A549 (cell line): ENCODE measurements at regions not wholly inside any gene's neighbourhood (a gene's known extent, or its start where the extent isn't known, plus 50 kb on each side); places are given as distances from the start of the nearest gene placed in this dataset.

Experiments used
- ATAC-seq, 2 experiments: fragments of 200-7000 bp in 1 of 2; fragments of >200 bp in 1 of 2; cut with Nextera tagmentation in 1 of 2; cut with Tn5 transposase in 1 of 2; 3 replicates each; pipeline versions ENCODE4 v1.8.0 to v1.9.1; 2018 to 2020; ENCODE audit warnings: mild to moderate bottlenecking in 1 of 2, moderate library complexity in 1 of 2
- CTCF ChIA-PET: fragments of 300-600 bp; sonication (Branson Sonifier 250); formaldehyde crosslinking; extraction: SDS; loops from one replicate; lab custom pipeline; 2021; ENCODE audit warnings: antibody characterized with exemption, inconsistent platforms; lab: Yijun Ruan, JAX
- POLR2A ChIA-PET: fragments of 350-600 bp; formaldehyde crosslinking; extraction: SDS; loops from one replicate; lab custom pipeline; 2021; ENCODE audit warnings: antibody characterized with exemption, inconsistent platforms; lab: Yijun Ruan, JAX
- DNase-seq, 2 experiments: peaks; one replicate each; pipeline versions ENCODE4 v3.0.0 to v3.0.0-alpha.2; 2011 to 2016; ENCODE audit warnings: low read depth in 1 of 2, low spot score in 1 of 2
- FAIRE-seq: peaks from 2 replicates; lab custom pipeline; 2011; peaks lifted over from hg19 to GRCh38; lab: Jason Lieb, UNC
- H3K27ac ChIP-seq, 2 experiments: fragments of >200 bp; sonication (Bioruptor Twin); formaldehyde crosslinking; 3 replicates each; pipeline ENCODE4 v1.5.1; 2016 to 2017
- H3K4me1 ChIP-seq: fragments of >200 bp; sonication (Bioruptor Twin); formaldehyde crosslinking; 3 replicates; pipeline ENCODE4 v1.6.1; 2016
- H3K4me2 ChIP-seq: fragments of >200 bp; sonication (Bioruptor Twin); formaldehyde crosslinking; 3 replicates; pipeline ENCODE4 v1.6.1; 2016
- H3K4me3 ChIP-seq: fragments of >200 bp; sonication (Bioruptor Twin); formaldehyde crosslinking; 3 replicates; pipeline ENCODE4 v1.5.1; 2016
- H3K9me3 ChIP-seq: fragments of >200 bp; sonication (Bioruptor Twin); formaldehyde crosslinking; 3 replicates; pipeline ENCODE4 v1.6.1; 2016
- BHLHE40 ChIP-seq: IDR thresholded peaks from 2 replicates; pipeline ENCODE4 v1.6.1; 2012; ENCODE audit warnings: low read depth, low read length, inconsistent platforms
- CBX8 ChIP-seq: fragments of 200-600 bp; sonication (generic); IDR thresholded peaks from 2 replicates; pipeline ENCODE4 v1.6.1; 2016
- CHD4 ChIP-seq: fragments of 200-600 bp; sonication (generic); IDR thresholded peaks from 2 replicates; pipeline ENCODE4 v1.6.1; 2016; ENCODE audit warnings: antibody characterized with exemption, mild to moderate bottlenecking, borderline replicate concordance
- E2F6 ChIP-seq: IDR thresholded peaks from 2 replicates; pipeline ENCODE4 v1.6.1; 2012; ENCODE audit warnings: low read depth, borderline replicate concordance
- EP300 ChIP-seq, 2 experiments: fragments of >200 bp; sonication (Bioruptor Twin); formaldehyde crosslinking; IDR thresholded peaks; 2 replicates in 1 of 2; 3 replicates in 1 of 2; pipeline ENCODE4 v1.6.1; 2016 to 2017
- ESRRA ChIP-seq: fragments of 150-350 bp; IDR thresholded peaks from 2 replicates; pipeline ENCODE4 v1.6.1; 2014; ENCODE audit warnings: mild to moderate bottlenecking, low read length, borderline replicate concordance
- FOSB ChIP-seq: fragments of 250-450 bp; sonication (Bioruptor Pico); IDR thresholded peaks from 2 replicates; pipeline ENCODE4 v1.5.0; 2020; ENCODE audit warnings: mild to moderate bottlenecking, moderate library complexity
- FOSL2 ChIP-seq, 2 experiments: fragments of 450-650 bp in 1 of 2; fragments of >200 bp in 1 of 2; sonication (Bioruptor Twin) in 1 of 2; formaldehyde crosslinking; IDR thresholded peaks; 2 replicates each; pipeline versions ENCODE4 v1.5.0 to v1.6.1; 2016 to 2020; ENCODE audit warnings: mild to moderate bottlenecking in 1 of 2, moderate library complexity in 1 of 2
- FOXS1 ChIP-seq: fragments of 250-450 bp; sonication (Bioruptor Pico); IDR thresholded peaks from 2 replicates; pipeline ENCODE4 v1.5.0; 2020; ENCODE audit warnings: mild to moderate bottlenecking, moderate library complexity
- GATA3 ChIP-seq: IDR thresholded peaks from 2 replicates; pipeline ENCODE4 v1.6.1; 2012; ENCODE audit warnings: borderline replicate concordance
- HEYL ChIP-seq: fragments of 250-450 bp; sonication (Bioruptor Pico); IDR thresholded peaks from 2 replicates; pipeline ENCODE4 v1.8.0; 2021; ENCODE audit warnings: mild to moderate bottlenecking, moderate library complexity
- HOXB13 ChIP-seq: fragments of 250-450 bp; sonication (Bioruptor Pico); IDR thresholded peaks from 2 replicates; pipeline ENCODE4 v1.5.0; 2020; ENCODE audit warnings: low read depth, mild to moderate bottlenecking, moderate library complexity
- JUN ChIP-seq, 2 experiments: fragments of >200 bp; sonication (Bioruptor Twin); formaldehyde crosslinking; IDR thresholded peaks; 2 replicates in 1 of 2; 3 replicates in 1 of 2; pipeline ENCODE4 v1.6.1; 2016 to 2017
- JUNB ChIP-seq: fragments of >200 bp; sonication (Bioruptor Twin); formaldehyde crosslinking; IDR thresholded peaks from 2 replicates; pipeline ENCODE4 v1.6.1; 2016
- KDM1A ChIP-seq: fragments of 200-600 bp; sonication (generic); IDR thresholded peaks from 2 replicates; pipeline ENCODE4 v1.6.1; 2016; ENCODE audit warnings: low read depth, mild to moderate bottlenecking
- MAFK ChIP-seq: fragments of 450-650 bp; IDR thresholded peaks from 2 replicates; pipeline ENCODE4 v1.6.1; 2014; ENCODE audit not compliant: partially characterized antibody
- MAZ ChIP-seq: fragments of 150-350 bp; IDR thresholded peaks from 2 replicates; pipeline ENCODE4 v1.6.1; 2014; ENCODE audit warnings: antibody characterized with exemption, low read depth, low read length, borderline replicate concordance
- MYC ChIP-seq: IDR thresholded peaks from 2 replicates; pipeline ENCODE4 v1.6.1; 2012; ENCODE audit warnings: mild to moderate bottlenecking, inconsistent platforms, low read length, improper control_type of control experiment, borderline replicate concordance
- NR3C1 ChIP-seq: fragments of >200 bp; sonication (Bioruptor Twin); formaldehyde crosslinking; IDR thresholded peaks from 3 replicates; pipeline ENCODE4 v1.6.1; 2017
- PHF8 ChIP-seq: fragments of 200-600 bp; sonication (generic); IDR thresholded peaks from 2 replicates; pipeline ENCODE4 v1.6.1; 2016; ENCODE audit warnings: low read depth, mild to moderate bottlenecking, antibody characterized with exemption, moderate library complexity, borderline replicate concordance
- POLR2AphosphoS2 ChIP-seq: conservative IDR thresholded peaks from 2 replicates; pipeline ENCODE4 v1.6.1; 2012; ENCODE audit warnings: low read length, improper control_type of control experiment, inconsistent platforms
- RAD21 ChIP-seq, 2 experiments: fragments of >200 bp in 1 of 2; sonication (Bioruptor Twin) in 1 of 2; formaldehyde crosslinking in 1 of 2; IDR thresholded peaks in 1 of 2; conservative IDR thresholded peaks in 1 of 2; 2 replicates in 1 of 2; 3 replicates in 1 of 2; pipeline ENCODE4 v1.6.1; 2012 to 2018; ENCODE audit warnings: inconsistent platforms in 1 of 2
- RARB ChIP-seq: fragments of 250-450 bp; sonication (Bioruptor Pico); IDR thresholded peaks from 2 replicates; pipeline ENCODE4 v1.8.0; 2021; ENCODE audit warnings: mild to moderate bottlenecking, moderate library complexity
- RFX5 ChIP-seq: fragments of 450-650 bp; IDR thresholded peaks from 2 replicates; pipeline ENCODE4 v1.7.1; 2014; ENCODE audit warnings: antibody characterized with exemption, mild to moderate bottlenecking, moderate library complexity
- RNF2 ChIP-seq: fragments of 200-600 bp; sonication (generic); IDR thresholded peaks from 2 replicates; pipeline ENCODE4 v1.6.1; 2016; ENCODE audit warnings: low read depth, mild to moderate bottlenecking, antibody characterized with exemption, moderate library complexity, borderline replicate concordance
- SMC3 ChIP-seq: fragments of >200 bp; sonication (Bioruptor Twin); formaldehyde crosslinking; IDR thresholded peaks from 3 replicates; pipeline ENCODE4 v1.6.1; 2018; ENCODE audit warnings: inconsistent platforms
- TP53 ChIP-seq: fragments of 250-450 bp; sonication (Bioruptor Pico); IDR thresholded peaks from 2 replicates; pipeline ENCODE4 v1.5.0; 2021; ENCODE audit warnings: mild to moderate bottlenecking, moderate library complexity
- USF2 ChIP-seq: fragments of 450-650 bp; IDR thresholded peaks from 2 replicates; pipeline ENCODE4 v1.6.1; 2014; ENCODE audit warnings: antibody characterized with exemption
- ZC3H11A ChIP-seq: fragments of 450-650 bp; IDR thresholded peaks from 2 replicates; pipeline ENCODE4 v1.6.1; 2014; ENCODE audit warnings: antibody characterized with exemption, mild to moderate bottlenecking
- ZNF302 ChIP-seq: fragments of 250-450 bp; sonication (Bioruptor Pico); IDR thresholded peaks from 2 replicates; pipeline ENCODE4 v1.9.0; 2021; ENCODE audit warnings: inconsistent platforms, mild to moderate bottlenecking, moderate library complexity
- WGBS: methylation state at CpG from one replicate; pipeline ENCODE4 v1.1.6; 2017; ENCODE audit errors: missing lambda C conversion rate; 5-methylcytosine and 5-hydroxymethylcytosine counted together
- TF ChIP-seq, protein P1 (sequence below): fragments of 150-350 bp; IDR thresholded peaks from 2 replicates; pipeline ENCODE4 v1.6.1; 2014; ENCODE audit warnings: low read depth, mild to moderate bottlenecking, low read length
- TF ChIP-seq, protein P2 (sequence below): fragments of >200 bp; sonication (Bioruptor Twin); formaldehyde crosslinking; IDR thresholded peaks from 2 replicates; pipeline ENCODE4 v1.6.1; 2016
- TF ChIP-seq, protein P3 (sequence below): fragments of >200 bp; sonication (Bioruptor Twin); formaldehyde crosslinking; IDR thresholded peaks from 3 replicates; pipeline ENCODE4 v1.6.1; 2016

- Histone ChIP-seq H3K4me3 (no peak overlapping the region), H3K9me3 (no peaks in the 10 kb centered on the region), H3K4me1 (peaks cover 61% of the 10 kb centered on the region)
- CTCF ChIA-PET = interaction anchor here (1.6 to 13.0 kb wide), 3 partner anchors 16 to 537 kb away, joined by 6 to 85 read pairs (median 7); no protein-coding TSS in a partner anchor
- DNase-seq (no peak), FAIRE-seq (no peak), ATAC-seq (no peak)
- TF ChIP-seq ZNF302 (CRISPR knock-in tag) (no peak), ESRRA (no peak), CHD4 (no peak), RAD21 (conservative IDR thresholded peaks at IDR 0.05 in 1 of 2, IDR thresholded peaks at IDR 0.05 in 1 of 2) (no peak), RARB (CRISPR knock-in tag) (no peak), MAZ (no peak), BHLHE40 (no peak), SMC3 (no peak), GATA3 (no peak), FOXS1 (CRISPR knock-in tag) (no peak), JUN (IDR thresholded peaks at IDR 0.05) (no peak), JUNB (no peak), RFX5 (no peak), EP300 (IDR thresholded peaks at IDR 0.05) (no peak), MAFK (no peak)
- TF ChIP-seq, protein P1, sequence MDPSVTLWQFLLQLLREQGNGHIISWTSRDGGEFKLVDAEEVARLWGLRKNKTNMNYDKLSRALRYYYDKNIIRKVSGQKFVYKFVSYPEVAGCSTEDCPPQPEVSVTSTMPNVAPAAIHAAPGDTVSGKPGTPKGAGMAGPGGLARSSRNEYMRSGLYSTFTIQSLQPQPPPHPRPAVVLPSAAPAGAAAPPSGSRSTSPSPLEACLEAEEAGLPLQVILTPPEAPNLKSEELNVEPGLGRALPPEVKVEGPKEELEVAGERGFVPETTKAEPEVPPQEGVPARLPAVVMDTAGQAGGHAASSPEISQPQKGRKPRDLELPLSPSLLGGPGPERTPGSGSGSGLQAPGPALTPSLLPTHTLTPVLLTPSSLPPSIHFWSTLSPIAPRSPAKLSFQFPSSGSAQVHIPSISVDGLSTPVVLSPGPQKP = no peak
- TF ChIP-seq, protein P2, sequence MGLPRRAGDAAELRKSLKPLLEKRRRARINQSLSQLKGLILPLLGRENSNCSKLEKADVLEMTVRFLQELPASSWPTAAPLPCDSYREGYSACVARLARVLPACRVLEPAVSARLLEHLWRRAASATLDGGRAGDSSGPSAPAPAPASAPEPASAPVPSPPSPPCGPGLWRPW = no peak
- TF ChIP-seq, all 56 proteins: peak for 0
- Histone ChIP-seq H3K4me2 (no peak overlapping the region), H3K27ac (peak overlapping the region; percentile 66 to 69; a peak in 5 of 6 replicates)
- POLR2A ChIA-PET = no interaction called here
- 80% methylated on average over 6 of the region's 6 CpGs for WGBS
Measured at GRCh38 chr10:63703740-63704345, 182.6 kb downstream of the REEP3 start.

DNA sequence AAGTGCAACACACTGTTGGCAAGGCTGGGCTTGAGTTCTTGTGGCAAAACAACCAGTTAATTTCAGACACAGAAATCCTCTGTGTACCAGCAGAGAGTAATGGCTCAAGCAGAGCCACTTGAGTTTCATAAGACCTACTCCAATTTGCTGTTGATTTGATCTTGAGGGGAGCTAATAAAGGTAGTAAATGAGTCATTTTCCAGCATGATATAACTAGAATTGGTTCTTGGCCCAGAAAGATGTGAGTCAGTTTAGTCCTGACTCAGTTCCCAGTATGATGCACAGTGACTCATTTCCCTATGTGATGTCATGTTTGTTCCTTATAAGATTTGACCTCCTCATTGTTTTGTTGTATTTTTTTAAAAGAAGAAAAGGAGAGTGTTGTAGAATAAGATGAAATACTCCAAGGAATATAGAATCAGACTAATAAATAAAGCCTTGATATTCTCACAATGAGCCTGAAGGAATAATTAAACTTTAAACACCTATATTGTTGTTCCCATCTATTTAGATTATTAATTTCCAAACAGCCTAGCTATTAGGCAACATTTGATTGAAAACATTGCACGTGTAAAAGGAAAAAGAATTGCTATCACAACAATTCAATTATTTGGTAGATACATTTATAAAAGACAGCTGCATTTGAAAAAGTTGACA, 186.2 kb downstream of the REEP3 start:
- H3K4me2 ChIP-seq = peak overlapping the region; percentile 46
- ChIA-PET CTCF (interaction anchor here (0.6 to 13.0 kb wide), 7 partner anchors 10 to 541 kb away, joined by 3 to 85 read pairs (median 5); no protein-coding TSS in a partner anchor), POLR2A (interaction anchor here (0.6 to 1.0 kb wide), 2 partner anchors 13 to 77 kb away, joined by 3 to 6 read pairs; no protein-coding TSS in a partner anchor)
- H3K4me1 ChIP-seq = peaks cover 45% of the 10 kb centered on the region
- peak overlapping the region; percentile 2 to 48; a peak in 2 of 6 replicates for H3K27ac ChIP-seq
- DNase-seq (peak; percentile 75 to 91), FAIRE-seq (peak; percentile 36), ATAC-seq (peak; percentile 79 to 87)
- 14% methylated on average over 1 of the region's 1 CpG for WGBS
- H3K4me3 ChIP-seq = no peak overlapping the region
- no peaks in the 10 kb centered on the region for H3K9me3 ChIP-seq
- TF ChIP-seq CBX8 (no peak), USF2 (no peak), NR3C1 (no peak), RFX5 (peak; percentile 41; the same call in 1 of the 2 replicates), POLR2AphosphoS2 (no peak), MYC (no peak), RNF2 (no peak), FOSL2 (IDR thresholded peaks at IDR 0.05) (peak; percentile 100), FOSL2 (CRISPR knock-in tag; IDR thresholded peaks at IDR 0.05) (peak; percentile 100), PHF8 (no peak), RAD21 (conservative IDR thresholded peaks at IDR 0.05 in 1 of 2, IDR thresholded peaks at IDR 0.05 in 1 of 2) (no peak; a peak in 1 of 5 replicates), SMC3 (no peak), FOSB (CRISPR knock-in tag) (no peak), ZC3H11A (no peak), GATA3 (peak; percentile 90), HEYL (CRISPR knock-in tag) (no peak), KDM1A (no peak), RARB (CRISPR knock-in tag) (no peak), MAZ (no peak), E2F6 (no peak), HOXB13 (CRISPR knock-in tag) (no peak), TP53 (CRISPR knock-in tag) (no peak)
- TF ChIP-seq, protein P3, sequence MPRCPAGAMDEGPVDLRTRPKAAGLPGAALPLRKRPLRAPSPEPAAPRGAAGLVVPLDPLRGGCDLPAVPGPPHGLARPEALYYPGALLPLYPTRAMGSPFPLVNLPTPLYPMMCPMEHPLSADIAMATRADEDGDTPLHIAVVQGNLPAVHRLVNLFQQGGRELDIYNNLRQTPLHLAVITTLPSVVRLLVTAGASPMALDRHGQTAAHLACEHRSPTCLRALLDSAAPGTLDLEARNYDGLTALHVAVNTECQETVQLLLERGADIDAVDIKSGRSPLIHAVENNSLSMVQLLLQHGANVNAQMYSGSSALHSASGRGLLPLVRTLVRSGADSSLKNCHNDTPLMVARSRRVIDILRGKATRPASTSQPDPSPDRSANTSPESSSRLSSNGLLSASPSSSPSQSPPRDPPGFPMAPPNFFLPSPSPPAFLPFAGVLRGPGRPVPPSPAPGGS = peak; percentile 66; the same call in 1 of the 3 replicates
